Left forelimb (tissue), 1 donor: ENCODE measurements at regions not wholly inside any gene's neighbourhood (a gene's known extent, or its start where the extent isn't known, plus 50 kb on each side); places are given as distances from the start of the nearest gene placed in this dataset.
A peak's percentile ranks its signal among the peaks of the same experiment; 100 is the strongest.

Source experiments
- DNase-seq: peaks from one replicate; pipeline ENCODE4 v3.0.0-alpha.2; 2018; ENCODE audit warnings: low spot score

DNA sequence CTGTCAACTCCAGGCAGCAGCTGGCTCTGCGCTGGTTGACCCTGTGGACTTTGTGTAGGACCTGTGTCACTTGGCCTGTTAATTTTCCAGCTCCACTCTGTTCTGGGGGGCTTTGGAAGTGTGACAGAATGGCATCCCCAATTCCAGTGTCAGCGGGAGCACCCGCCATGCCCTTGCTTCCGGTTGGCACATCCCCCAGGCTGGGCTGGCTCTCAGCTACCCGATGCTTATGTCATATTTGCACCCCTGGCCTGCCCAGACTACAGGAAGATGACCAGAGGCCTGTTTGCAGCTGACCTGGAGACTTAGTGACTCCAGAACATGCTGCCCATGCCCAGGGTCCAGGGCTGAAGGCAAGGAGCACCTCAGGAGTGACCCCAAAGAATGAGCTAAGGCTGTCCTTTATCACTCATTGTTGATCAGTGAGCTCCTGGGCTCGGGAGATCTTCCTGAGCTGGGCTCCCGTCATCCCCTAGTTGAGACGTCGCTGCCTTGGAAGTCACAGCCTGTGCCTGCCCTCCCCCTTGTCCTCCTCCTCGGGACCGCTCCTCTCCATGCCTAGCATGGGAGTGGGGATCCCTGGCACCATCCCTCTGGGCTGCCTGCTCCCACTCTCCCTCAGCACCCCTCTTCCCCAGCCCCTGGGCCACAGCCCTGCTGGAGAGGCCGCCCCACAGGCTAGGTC, 163.4 kb upstream of the RTL1 start:
- peak; percentile 34 for DNase-seq

DNA sequence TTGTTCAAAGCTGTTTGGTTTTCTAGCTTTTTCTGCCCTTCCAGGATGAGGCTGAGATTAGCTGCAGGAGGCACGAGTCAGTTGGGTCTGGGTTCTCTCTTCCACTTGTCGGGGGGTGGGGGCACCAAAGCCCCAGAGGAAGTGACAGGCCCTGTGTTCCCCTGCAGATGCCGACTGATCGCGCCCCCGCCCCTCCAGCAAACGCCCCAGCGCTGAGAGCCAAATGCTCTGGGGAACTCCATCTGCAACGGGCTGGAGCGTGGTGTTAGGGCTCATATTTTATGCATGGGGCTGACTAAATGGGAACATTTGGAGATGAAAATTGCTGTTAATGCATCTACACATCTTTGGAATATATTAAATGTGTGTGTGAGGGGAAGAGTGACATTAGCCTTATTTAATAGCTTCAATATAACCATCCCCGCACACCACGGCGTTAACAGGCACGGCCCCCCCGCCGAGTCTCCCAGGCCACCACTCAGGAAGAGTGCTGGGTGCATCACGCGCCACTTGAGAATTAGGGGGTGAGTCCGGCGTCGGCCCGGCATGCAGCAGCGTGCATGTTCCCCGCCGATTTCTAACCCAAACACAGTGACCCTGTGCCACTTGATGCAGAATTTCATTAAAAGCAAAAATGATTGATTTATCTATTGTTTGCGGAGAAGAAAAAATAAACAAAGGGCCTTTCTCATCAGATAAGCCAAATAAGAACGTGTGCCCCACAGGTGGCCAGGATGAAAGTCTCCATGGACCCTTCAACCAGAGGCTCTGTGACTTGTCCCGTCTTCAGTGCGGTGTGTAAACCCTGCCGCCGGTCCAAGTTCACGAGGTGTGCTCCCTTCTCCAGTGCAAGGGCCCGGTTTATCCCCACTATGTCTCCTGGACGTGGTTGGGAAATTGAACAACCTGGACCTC, 165.0 kb upstream of the RTL1 start:
- DNase-seq: peak; percentile 49

- no peak for DNase-seq
Observed at GRCh38 chr14:101069228-101069549, 165.7 kb upstream of the RTL1 start.

- peak; percentile 63 for DNase-seq
Observed at GRCh38 chr14:101069666-101070362, 166.3 kb upstream of the RTL1 start.

DNA sequence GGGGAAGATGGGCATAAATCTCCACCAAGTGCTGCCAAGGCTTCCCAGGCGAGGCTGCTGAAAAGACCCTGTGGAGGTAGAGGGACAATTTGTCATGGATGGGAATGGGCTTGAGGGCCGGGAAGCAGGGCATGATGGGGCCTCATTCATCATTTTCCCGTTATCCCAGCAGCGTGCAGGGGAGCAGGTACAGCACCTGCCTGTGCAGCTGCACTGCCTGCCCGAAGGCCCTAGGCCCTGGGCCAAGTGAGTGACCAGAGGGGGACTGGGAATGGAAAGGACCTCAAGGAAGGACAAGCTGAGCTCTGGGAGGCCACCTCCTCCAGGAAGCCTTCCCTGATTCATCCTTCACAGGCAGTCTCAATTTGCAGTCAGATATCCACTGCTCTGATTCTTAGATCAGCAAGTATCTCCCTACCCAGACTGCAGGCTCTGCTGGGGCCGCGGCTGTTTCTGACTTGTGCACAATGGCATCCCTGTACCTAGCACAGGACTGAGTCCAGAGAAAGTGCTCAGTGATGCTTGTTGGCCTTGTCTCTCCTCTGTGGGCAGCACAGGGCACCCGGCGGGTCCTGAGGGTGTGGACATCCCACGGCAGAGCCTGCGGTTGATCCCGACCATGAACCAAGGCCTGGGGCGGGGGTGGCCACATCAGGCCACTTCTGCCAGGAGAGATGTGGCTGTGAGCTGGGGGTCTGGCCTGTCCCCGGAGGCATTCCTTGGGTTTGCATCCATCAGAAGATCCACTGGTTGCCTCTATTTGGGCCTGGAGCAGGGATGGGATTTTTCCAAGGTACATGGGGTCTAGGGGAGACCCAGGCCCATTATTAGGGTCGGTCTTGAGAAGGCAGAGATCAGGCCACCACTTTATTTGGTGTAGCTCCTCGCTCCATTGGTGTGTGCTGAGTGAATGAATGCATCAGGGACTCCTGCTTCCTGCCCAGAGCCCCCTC, 167.3 kb upstream of the RTL1 start:
- DNase-seq: peak; percentile 63

GRCh38 chr14:101071493-101071906, 168.0 kb upstream of the RTL1 start:
- peak; percentile 60 for DNase-seq

DNA sequence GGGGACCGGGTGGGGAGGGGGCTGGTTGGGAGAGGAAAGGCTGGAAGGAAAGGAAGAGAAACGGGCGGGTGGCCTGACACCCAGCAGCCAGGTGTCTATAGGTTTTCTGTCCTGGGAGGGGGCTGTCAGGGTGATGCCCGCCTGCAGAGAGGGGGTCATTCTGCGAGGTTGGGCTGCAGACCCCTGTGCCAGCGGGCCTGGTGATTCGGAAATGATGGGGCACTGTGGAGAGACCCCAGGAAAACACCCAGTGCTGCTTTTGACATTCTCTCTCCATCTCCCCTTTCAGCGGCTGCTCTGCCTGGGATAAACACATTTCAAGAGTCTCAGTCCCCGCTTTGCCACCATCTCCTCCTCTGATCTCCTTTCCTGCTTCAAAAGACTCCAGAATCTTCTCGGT, 168.5 kb upstream of the RTL1 start:
- DNase-seq: peak; percentile 49

GRCh38 chr14:101072531-101072930, 169.0 kb upstream of the RTL1 start:
- DNase-seq: no peak

DNA sequence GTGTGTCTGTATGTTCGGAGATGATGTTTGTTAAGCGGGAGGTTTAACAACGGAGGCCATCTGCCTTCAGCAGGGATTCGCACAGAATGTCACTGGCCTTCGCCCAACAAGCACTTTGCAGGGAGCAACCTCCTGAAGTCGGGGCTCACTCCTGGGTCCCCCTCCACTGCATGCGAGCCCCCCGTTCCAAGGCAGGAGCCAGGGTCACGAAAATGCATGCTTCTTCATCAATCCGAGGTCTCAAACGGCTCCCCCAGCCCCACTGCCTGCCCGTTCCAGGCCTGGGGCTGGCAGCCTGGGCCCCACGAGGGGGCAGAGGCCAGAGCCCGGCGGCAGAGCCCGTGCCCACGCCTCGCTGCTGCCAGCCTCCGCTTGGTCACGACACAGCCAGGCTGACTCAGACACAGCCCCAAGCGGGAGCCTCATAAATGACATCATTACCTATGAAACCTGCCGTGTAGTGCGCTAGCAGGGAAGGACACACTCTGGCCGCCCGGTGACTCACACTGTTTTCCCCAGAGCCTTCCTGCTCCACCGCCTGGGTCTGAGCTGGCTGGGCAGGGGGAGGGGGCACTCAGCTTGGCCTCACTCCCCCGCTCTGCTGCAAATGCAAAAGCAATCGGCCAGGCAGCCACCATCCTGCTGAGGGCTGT, 169.5 kb upstream of the RTL1 start:
- DNase-seq: peak; percentile 68

DNA sequence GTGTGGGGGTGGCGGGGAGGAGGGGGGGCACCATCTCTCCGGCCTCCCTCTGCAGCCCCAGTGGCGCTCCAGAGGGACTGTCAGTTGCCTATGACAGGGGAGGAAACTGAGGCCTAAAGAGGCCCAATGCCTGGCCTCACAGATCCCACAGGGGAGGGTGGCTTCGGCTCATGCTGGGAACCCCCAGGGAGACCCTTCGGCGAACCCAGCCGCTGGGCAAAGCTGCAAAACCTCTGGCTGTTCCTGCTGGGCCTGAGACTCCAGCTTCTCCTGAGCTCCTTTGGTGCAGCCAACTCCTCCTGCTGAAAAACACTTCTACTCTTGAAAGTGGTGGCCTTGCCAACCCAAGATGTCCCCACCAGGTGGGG, 170.1 kb upstream of the RTL1 start:
- DNase-seq: no peak

- peak; percentile 60 for DNase-seq
Observed at GRCh38 chr14:101074196-101075024, 170.9 kb upstream of the RTL1 start.

GRCh38 chr14:101075025-101075800, 171.7 kb upstream of the RTL1 start:
- DNase-seq: peak; percentile 46

DNA sequence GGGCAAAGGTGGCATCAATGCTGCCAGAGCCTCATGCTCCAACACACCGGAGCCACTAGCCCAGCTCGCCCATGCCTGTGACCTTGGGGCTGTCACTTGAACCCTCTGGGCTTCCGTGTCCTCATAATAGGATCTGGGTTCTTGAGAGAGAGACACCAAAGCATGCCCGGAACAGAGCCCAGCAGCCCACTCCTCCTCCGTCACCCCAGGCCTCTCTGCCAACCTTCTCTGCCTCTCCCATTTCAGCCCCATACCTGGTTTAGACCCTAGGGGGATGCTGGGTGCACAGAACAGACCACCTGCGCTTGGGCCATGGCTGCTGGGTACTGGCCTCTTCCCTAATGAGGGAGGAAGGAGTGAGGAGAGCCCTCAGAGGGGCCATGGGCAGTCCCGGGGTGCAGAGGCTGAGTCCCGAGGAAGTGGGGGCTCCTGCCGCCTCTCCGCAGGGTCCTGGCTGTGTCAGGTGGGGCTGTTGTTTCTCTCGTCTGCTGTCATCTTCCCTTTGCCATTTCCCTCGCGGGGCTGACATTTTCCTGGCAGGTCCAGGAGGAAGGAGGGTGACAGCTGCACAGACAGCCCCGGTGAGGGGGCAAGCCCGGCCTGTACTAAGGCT, 172.4 kb upstream of the RTL1 start:
- DNase-seq: peak; percentile 54

GRCh38 chr14:101076451-101077198, 173.1 kb upstream of the RTL1 start:
- peak; percentile 63 for DNase-seq

- DNase-seq: peak; percentile 74
Observed at GRCh38 chr14:101077481-101078074, 174.1 kb upstream of the RTL1 start.

GRCh38 chr14:101078170-101078891, 174.8 kb upstream of the RTL1 start:
- DNase-seq: peak; percentile 53

DNA sequence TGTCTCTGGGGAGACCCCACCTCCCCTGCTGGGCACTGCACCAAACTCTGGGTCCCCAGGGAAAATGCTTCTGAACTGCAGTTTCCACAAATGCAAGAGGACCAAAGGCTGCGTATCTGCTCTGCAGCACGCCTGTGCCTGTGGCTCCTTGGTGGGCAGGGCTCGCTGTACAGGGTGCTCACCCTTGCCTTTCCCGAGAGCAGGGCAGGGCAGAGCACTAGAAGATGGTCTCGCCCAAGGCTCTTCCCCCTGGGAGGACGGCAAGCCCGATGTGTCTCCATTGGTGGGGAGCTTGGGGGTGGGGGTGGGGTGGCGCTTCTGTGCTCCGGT, 175.3 kb upstream of the RTL1 start:
- DNase-seq: peak; percentile 55
